Tibial nerve (tissue), 3 donors: ENCODE measurements at regions not wholly inside any gene's neighbourhood (a gene's known extent, or its start where the extent isn't known, plus 50 kb on each side); places are given as distances from the start of the nearest gene placed in this dataset.

Experiments
- CTCF ChIP-seq, 5 experiments: fragments of 200-600 bp in 3 of 5; fragments of 450-650 bp in 2 of 5; sonication (generic) in 3 of 5; IDR thresholded peaks; one replicate each; pipeline ENCODE4 v1.5.1; 2016 to 2019; ENCODE audit warnings: antibody characterized with exemption in 5 of 5, mild to moderate bottlenecking in 3 of 5, moderate library complexity in 2 of 5
- POLR2A ChIP-seq, 2 donors: fragments of 450-650 bp; IDR thresholded peaks; one replicate each; pipeline ENCODE4 v1.6.1; 2017; ENCODE audit warnings: antibody characterized with exemption in 2 of 2, mild to moderate bottlenecking in 2 of 2, moderate library complexity in 2 of 2

DNA sequence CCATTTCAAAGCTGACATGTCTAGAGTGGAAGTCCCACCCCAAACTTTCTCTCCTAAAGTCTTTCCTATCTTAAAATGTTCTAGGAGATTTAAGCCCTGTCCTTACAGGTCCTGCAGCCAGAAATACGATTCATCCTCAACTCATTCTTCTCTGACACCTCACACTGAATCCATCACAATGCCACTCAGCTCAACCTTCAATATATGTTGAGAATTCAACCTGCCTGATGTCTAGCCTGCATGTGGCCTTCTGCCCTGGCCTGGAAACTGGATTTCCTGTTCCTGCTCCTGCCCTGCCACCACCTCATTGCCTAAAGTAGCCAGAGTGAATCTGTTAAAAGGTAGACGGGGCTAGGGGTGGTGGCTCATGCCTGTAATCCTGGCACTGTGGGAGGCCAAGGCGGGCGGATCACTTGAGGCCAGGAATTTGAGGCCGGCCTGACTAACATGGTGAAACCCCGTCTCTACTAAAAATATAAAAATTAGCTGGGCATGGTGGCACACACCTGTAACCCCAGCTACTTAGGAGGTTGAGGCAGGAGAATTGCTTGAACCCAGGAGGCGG, 345.9 kb downstream of the CDH26 start:
- TF ChIP-seq CTCF (IDR thresholded peaks at IDR 0.05), result no peak
- TF ChIP-seq POLR2A (IDR thresholded peaks at IDR 0.05), result no peak
